Coronary artery (tissue), 2 donors: ENCODE measurements at regions not wholly inside any gene's neighbourhood (a gene's known extent, or its start where the extent isn't known, plus 50 kb on each side); places are given as distances from the start of the nearest gene placed in this dataset.

Experiments
- DNase-seq: peaks from one replicate; pipeline ENCODE4 v3.0.0-alpha.2; 2017; ENCODE audit warnings: low spot score
- H3K27ac ChIP-seq, 2 donors: fragments of 200-600 bp; sonication (generic); one replicate each; pipeline ENCODE4 v1.5.1; 2016 to 2019
- H3K4me3 ChIP-seq: fragments of 200-600 bp; sonication (generic); 2 replicates; pipeline ENCODE4 v1.5.1; 2016; ENCODE audit warnings: mild to moderate bottlenecking, moderate library complexity
- TF ChIP-seq, protein P1 (sequence below): fragments of 200-600 bp; sonication (generic); IDR thresholded peaks from one replicate; pipeline ENCODE4 v1.5.1; 2019; ENCODE audit warnings: antibody characterized with exemption

DNA sequence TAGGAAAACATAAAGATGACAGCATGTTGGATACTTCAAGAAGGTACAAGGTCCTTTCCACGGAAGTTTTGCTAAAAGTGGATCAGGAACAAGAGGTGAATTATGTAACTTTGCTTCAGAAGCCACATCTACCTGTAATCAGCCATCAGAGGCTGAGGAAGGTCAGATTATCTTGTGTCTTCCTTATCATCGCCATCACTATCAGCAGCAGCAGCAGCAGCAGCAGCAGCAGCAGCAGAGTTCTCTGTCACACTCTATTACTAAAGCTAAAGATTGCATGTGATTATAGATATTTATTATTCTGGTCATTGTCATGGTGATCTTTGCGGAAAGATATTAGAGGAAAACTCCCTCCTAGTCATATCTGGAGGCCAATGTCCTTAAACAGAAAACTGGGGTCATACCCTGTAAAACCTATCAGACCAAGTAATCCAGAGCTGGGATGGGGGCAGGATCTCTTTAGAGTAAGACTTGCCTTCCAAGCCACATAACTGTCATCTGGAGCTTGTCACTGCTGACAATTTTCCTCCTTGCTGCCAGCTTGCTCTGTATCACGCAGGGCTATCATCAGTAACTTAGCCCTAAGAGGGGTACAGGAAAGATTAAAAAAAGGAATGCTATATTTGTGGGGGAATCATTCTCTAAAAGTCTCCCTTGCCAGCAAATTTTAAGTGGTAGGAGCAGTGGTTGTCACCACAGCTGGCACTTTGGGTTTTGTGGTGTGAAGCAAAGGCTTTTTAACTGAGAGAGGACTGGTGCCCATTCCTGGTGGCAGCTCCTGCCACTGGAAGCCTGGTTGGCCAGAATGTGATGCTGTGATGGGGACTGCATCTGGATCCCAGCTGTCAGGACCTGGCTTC is 130.9 kb upstream of the RASGRP1 start:
- no peak overlapping the region for H3K27ac ChIP-seq
- TF ChIP-seq, protein P1, sequence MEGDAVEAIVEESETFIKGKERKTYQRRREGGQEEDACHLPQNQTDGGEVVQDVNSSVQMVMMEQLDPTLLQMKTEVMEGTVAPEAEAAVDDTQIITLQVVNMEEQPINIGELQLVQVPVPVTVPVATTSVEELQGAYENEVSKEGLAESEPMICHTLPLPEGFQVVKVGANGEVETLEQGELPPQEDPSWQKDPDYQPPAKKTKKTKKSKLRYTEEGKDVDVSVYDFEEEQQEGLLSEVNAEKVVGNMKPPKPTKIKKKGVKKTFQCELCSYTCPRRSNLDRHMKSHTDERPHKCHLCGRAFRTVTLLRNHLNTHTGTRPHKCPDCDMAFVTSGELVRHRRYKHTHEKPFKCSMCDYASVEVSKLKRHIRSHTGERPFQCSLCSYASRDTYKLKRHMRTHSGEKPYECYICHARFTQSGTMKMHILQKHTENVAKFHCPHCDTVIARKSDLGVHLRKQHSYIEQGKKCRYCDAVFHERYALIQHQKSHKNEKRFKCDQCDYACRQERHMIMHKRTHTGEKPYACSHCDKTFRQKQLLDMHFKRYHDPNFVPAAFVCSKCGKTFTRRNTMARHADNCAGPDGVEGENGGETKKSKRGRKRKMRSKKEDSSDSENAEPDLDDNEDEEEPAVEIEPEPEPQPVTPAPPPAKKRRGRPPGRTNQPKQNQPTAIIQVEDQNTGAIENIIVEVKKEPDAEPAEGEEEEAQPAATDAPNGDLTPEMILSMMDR, result no peak
- no peak overlapping the region for H3K4me3 ChIP-seq
- no peak for DNase-seq

DNA sequence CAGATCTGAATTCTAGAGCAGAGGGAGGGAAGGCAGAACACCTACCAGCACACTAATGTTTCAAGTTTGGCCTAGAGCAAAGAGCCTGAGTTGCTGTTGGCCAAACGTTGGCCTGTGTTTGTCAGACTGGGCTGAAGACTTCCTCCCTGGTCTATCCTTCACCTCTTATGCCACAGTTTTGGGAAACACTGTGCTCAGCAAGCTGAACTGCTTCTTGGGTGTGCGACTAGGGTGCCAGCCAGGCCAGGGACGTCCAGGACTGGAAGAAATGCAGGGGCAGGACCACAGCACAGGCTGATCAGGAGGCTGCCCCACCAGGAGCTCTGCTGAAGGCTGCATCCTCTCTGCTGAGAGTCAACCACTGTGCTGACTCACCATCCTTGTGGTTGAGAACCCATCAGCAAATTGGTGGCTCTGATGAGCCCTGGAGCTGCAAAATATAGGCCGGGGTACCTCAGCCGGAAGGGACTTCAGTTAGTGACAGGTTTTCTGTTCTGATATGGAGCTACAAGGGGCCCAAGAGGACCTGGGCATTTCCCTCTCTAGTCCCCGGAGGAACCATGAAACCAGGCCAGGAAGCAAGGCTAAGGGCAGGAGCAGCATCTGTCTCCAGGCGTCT is 131.6 kb upstream of the RASGRP1 start:
- DNase-seq, result no peak
- Histone ChIP-seq H3K4me3 (no peak overlapping the region), H3K27ac (no peak overlapping the region)
- TF ChIP-seq, protein P1, result no peak

DNA sequence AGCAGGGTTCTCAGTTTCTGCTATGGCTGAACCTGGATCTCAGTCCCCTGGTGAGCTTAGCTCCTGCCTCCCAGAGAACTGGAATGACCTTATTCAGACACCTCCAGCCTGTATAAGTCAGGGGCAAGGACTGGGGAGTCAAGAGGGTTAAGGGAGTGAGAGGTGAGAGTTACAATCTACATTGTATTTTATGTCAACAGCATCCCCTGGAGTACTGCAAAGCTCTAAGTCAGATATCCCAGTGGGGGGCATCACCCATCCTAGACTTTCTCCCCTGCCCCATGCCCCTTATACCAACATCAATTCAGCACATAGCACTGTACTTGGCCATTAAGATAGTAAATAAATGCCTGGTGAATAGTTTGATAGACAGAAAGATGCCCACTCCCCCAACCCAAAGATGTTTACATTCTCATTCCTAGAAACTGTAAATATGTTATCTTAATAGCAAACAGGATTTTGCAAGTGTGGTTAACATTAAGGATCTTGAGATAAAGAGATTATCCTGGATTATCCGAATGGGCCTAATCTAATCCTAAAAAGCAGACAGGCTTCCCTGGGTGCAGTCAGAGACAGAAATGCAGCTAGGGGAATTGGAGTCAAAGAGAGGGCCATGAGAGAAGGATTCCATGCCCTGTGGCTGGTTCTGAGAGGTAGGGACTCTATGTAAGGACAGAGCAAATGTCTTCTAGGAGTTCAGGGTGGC is 132.3 kb upstream of the RASGRP1 start:
- TF ChIP-seq, protein P1, result no peak
- H3K27ac ChIP-seq, result no peak overlapping the region
- no peak overlapping the region for H3K4me3 ChIP-seq
- DNase-seq, result no peak

DNA sequence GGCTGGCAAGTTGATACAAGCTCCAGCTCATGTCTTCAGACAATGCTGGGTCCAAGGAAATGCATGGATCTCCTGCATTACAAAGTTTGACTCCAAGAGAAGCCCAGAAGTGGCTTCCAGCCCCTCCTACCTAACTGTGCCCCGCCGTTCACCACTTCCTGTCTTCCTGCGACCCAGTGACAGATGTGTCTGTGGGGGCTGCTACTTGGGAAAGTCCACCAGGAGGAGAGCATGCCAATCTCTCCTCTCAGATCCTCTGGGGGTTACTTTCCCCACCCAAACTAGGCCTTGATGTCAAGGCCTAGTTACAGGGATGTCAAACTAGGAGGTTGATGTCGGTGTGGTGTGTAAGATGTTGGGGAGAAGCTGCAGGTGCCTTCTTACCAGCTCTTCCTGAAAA is 133.6 kb upstream of the RASGRP1 start:
- no peak for DNase-seq
- H3K4me3 ChIP-seq, result no peak overlapping the region
- TF ChIP-seq, protein P1, result no peak
- H3K27ac ChIP-seq, result no peak overlapping the region

DNA sequence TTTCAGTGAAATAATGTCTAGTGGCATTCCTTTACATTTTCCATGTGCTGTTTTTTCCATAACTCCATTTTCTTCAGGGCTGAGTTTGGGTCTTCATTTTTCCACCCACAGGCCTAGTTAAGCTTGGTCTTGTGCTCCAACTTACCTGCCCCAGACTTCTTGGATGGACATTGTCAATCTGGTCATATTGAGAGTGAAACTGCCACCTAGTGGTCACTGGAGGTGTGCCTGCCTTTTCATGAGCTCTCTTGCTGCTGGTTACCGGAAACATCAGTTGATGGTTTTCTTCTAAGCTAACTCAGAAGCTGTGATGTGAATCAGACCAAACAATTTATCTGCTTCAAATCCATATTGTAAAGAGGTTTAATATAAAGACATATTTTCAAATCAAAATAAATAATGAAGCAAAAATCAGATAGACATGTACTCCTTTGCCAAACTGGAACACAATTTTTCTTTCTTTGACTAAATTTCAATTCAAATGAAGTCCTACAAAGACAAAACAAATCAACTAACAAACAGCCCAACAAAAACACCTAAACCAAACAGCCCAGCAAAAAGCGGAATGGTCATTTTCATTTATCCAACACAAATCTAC is 135.1 kb upstream of the RASGRP1 start:
- no peak overlapping the region for H3K27ac ChIP-seq
- DNase-seq, result no peak

DNA sequence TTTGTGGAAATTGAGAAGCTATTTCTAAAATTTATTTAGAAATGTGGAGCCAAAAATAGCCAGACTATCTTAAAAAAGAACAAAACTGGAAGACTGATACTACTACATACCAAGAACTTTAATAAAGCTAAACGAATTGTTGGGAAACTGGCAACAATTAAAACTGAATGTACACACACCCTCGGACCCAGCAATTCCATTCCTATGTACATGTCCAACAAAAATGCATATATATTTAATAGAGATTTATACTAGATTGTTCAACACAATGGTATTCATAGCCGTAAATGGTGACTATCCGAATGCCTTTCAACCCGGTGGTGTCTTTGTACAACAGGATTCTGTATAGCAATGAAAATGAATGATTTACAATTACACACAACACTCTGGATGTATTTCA is 136.5 kb upstream of the RASGRP1 start:
- no peak for DNase-seq
- H3K4me3 ChIP-seq, result no peak overlapping the region
- TF ChIP-seq, protein P1, result no peak
- no peak overlapping the region for H3K27ac ChIP-seq

More for the DNA sequence above, 135.1 kb upstream of the RASGRP1 start:
- TF ChIP-seq, protein P1, result peak; percentile 66
- H3K4me3 ChIP-seq, result no peak overlapping the region
